ENCODE measurements at regions not wholly inside any gene's neighbourhood (a gene's known extent, or its start where the extent isn't known, plus 50 kb on each side); places are given as distances from the start of the nearest gene placed in this dataset.

GRCh38 chr15:95724908-95725633, 605.4 kb upstream of the NR2F2 start:
- H3K36me3 ChIP-seq (ENCODE audit: low read depth), result no peaks in the 10 kb centered on the region
- ATAC-seq (ENCODE audit: low read depth), result no peak
- no peaks in the 10 kb centered on the region for H3K27me3 ChIP-seq (ENCODE audit: insufficient read depth, poor library complexity, severe bottlenecking)
- no peak overlapping the region for H3K27ac ChIP-seq (ENCODE audit: poor library complexity, severe bottlenecking)
- H3K9me3 ChIP-seq (ENCODE audit: severe bottlenecking), result no peaks in the 10 kb centered on the region
- H3K4me3 ChIP-seq (ENCODE audit: severe bottlenecking), result no peak overlapping the region
- no peaks in the 10 kb centered on the region for H3K4me1 ChIP-seq (ENCODE audit: insufficient read depth, poor library complexity, severe bottlenecking)
- no peak for DNase-seq (ENCODE audit: low spot score)
- TF ChIP-seq CTCF (IDR thresholded peaks at IDR 0.05; ENCODE audit: poor library complexity, severe bottlenecking), result no peak

DNA sequence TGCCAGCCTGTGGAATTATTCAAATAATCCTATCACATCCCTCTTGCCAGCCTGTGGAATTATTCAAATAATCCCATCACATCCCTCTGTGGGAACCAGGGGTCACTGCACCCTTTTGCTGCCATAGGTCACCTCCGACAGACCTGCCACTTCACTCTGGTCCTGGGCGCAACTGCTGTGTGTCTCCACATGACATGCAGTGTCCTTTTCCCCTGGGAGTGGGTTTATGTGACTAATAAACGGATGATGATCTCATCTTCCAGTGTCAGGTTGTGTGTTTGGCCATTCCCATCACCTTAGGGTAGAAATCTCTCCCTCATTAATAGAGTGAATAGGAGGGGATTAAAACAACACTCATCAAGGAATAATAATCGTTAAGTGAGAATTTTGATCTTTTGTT, 603.6 kb upstream of the NR2F2 start:
- TF ChIP-seq CTCF (IDR thresholded peaks at IDR 0.05; ENCODE audit: poor library complexity, severe bottlenecking), result no peak
- no peak overlapping the region for H3K4me3 ChIP-seq (ENCODE audit: severe bottlenecking)
- no peaks in the 10 kb centered on the region for H3K4me1 ChIP-seq (ENCODE audit: insufficient read depth, poor library complexity, severe bottlenecking)
- no peak for DNase-seq (ENCODE audit: low spot score)
- no peaks in the 10 kb centered on the region for H3K27me3 ChIP-seq (ENCODE audit: insufficient read depth, poor library complexity, severe bottlenecking)
- no peaks in the 10 kb centered on the region for H3K9me3 ChIP-seq (ENCODE audit: severe bottlenecking)
- H3K36me3 ChIP-seq (ENCODE audit: low read depth), result no peaks in the 10 kb centered on the region
- no peak for ATAC-seq (ENCODE audit: low read depth)
- no peak overlapping the region for H3K27ac ChIP-seq (ENCODE audit: poor library complexity, severe bottlenecking)

GRCh38 chr15:95733931-95734330, 596.6 kb upstream of the NR2F2 start:
- no peak for TF ChIP-seq CTCF (IDR thresholded peaks at IDR 0.05; ENCODE audit: poor library complexity, severe bottlenecking)
- Histone ChIP-seq H3K36me3 (ENCODE audit: low read depth) (no peaks in the 10 kb centered on the region), H3K4me3 (ENCODE audit: severe bottlenecking) (no peak overlapping the region), H3K9me3 (ENCODE audit: severe bottlenecking) (no peaks in the 10 kb centered on the region), H3K27me3 (ENCODE audit: insufficient read depth, poor library complexity, severe bottlenecking) (no peaks in the 10 kb centered on the region), H3K4me1 (ENCODE audit: insufficient read depth, poor library complexity, severe bottlenecking) (peaks cover 5% of the 10 kb centered on the region), H3K27ac (ENCODE audit: poor library complexity, severe bottlenecking) (no peak overlapping the region)
- DNase-seq (ENCODE audit: low spot score) (no peak), ATAC-seq (ENCODE audit: low read depth) (no peak)

GRCh38 chr15:95734422-95735316, 595.8 kb upstream of the NR2F2 start:
- DNase-seq (ENCODE audit: low spot score) (no peak), ATAC-seq (ENCODE audit: low read depth) (no peak)
- H3K4me1 ChIP-seq (ENCODE audit: insufficient read depth, poor library complexity, severe bottlenecking), result peaks cover 9% of the 10 kb centered on the region
- no peaks in the 10 kb centered on the region for H3K9me3 ChIP-seq (ENCODE audit: severe bottlenecking)
- H3K36me3 ChIP-seq (ENCODE audit: low read depth), result no peaks in the 10 kb centered on the region
- H3K27me3 ChIP-seq (ENCODE audit: insufficient read depth, poor library complexity, severe bottlenecking), result no peaks in the 10 kb centered on the region
- no peak overlapping the region for H3K4me3 ChIP-seq (ENCODE audit: severe bottlenecking)
- TF ChIP-seq CTCF (IDR thresholded peaks at IDR 0.05; ENCODE audit: poor library complexity, severe bottlenecking), result no peak
- H3K27ac ChIP-seq (ENCODE audit: poor library complexity, severe bottlenecking), result no peak overlapping the region
